ENCODE measurements at regions not wholly inside any gene's neighbourhood (a gene's known extent, or its start where the extent isn't known, plus 50 kb on each side); places are given as distances from the start of the nearest gene placed in this dataset.

DNA sequence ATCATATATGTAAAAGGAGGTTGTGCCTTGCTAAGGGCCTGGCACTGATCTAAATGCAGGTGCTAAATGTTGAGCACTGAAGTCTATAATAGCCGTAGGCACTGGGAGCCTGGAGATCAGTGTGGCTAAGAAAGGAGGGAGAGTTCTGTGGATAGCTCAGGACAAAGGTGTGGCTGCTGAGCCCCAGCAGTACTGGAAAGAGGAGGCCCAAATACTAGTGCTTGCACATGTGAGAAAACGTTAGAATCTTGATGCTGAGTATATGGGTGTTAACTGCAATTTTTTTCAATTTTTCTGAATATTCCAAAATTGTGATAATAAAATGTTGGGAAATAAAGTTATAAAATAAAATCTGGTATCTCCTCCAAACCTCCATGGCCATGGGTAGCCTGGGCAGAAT lies 62.5 kb upstream of the PTGFRN start:
- TF ChIP-seq, protein P1, sequence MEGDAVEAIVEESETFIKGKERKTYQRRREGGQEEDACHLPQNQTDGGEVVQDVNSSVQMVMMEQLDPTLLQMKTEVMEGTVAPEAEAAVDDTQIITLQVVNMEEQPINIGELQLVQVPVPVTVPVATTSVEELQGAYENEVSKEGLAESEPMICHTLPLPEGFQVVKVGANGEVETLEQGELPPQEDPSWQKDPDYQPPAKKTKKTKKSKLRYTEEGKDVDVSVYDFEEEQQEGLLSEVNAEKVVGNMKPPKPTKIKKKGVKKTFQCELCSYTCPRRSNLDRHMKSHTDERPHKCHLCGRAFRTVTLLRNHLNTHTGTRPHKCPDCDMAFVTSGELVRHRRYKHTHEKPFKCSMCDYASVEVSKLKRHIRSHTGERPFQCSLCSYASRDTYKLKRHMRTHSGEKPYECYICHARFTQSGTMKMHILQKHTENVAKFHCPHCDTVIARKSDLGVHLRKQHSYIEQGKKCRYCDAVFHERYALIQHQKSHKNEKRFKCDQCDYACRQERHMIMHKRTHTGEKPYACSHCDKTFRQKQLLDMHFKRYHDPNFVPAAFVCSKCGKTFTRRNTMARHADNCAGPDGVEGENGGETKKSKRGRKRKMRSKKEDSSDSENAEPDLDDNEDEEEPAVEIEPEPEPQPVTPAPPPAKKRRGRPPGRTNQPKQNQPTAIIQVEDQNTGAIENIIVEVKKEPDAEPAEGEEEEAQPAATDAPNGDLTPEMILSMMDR (IDR thresholded peaks at IDR 0.05), result no peak
- TF ChIP-seq POLR2A (IDR thresholded peaks at IDR 0.05) (no peak), EP300 (IDR thresholded peaks at IDR 0.05) (no peak)
